ENCODE measurements at regions not wholly inside any gene's neighbourhood (a gene's known extent, or its start where the extent isn't known, plus 50 kb on each side); places are given as distances from the start of the nearest gene placed in this dataset.
A peak's percentile ranks its signal among the peaks of the same experiment; 100 is the strongest.
"Not testable (repeated sequence)": the region's sequence is repeated elsewhere in the genome, so short reads cannot be mapped to it uniquely, and the experiment has no call there.

- Mint-ChIP-seq H3K27me3 (ENCODE audit: unreplicated experiment) (no peaks in the 10 kb centered on the region), H3K27ac (ENCODE audit: unreplicated experiment) (no peak overlapping the region), H3K4me1 (ENCODE audit: unreplicated experiment) (peaks cover 7% of the 10 kb centered on the region), H3K36me3 (ENCODE audit: unreplicated experiment) (no peaks in the 10 kb centered on the region), H3K9me3 (ENCODE audit: unreplicated experiment) (peaks cover 7% of the 10 kb centered on the region), H3K4me3 (ENCODE audit: unreplicated experiment) (no peak overlapping the region)
- no peak for DNase-seq (ENCODE audit: extremely low spot score, unreplicated experiment)
- TF ChIP-seq, protein P1, sequence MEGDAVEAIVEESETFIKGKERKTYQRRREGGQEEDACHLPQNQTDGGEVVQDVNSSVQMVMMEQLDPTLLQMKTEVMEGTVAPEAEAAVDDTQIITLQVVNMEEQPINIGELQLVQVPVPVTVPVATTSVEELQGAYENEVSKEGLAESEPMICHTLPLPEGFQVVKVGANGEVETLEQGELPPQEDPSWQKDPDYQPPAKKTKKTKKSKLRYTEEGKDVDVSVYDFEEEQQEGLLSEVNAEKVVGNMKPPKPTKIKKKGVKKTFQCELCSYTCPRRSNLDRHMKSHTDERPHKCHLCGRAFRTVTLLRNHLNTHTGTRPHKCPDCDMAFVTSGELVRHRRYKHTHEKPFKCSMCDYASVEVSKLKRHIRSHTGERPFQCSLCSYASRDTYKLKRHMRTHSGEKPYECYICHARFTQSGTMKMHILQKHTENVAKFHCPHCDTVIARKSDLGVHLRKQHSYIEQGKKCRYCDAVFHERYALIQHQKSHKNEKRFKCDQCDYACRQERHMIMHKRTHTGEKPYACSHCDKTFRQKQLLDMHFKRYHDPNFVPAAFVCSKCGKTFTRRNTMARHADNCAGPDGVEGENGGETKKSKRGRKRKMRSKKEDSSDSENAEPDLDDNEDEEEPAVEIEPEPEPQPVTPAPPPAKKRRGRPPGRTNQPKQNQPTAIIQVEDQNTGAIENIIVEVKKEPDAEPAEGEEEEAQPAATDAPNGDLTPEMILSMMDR (IDR thresholded peaks at IDR 0.05), result no peak
Measured at GRCh38 chr18:33826151-33826550, 248.1 kb downstream of the ASXL3 start.

DNA sequence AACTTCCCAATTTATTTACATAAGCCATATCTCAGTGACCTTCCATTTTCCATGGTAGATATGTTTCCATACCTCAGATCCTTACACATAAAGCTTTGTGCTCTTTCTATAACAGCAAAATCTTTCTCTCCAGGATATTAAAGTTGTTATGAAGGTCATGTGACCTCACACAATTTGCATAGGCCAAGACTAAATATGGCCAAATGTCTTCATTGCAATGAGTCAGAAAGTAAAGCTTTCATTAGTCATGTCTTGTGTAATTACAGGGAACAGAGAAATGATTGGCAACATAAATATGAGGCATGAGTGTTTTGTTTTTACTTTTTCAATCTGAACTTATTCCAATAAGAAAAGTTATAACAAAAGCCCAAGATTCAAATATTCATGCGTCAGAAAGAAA is 243.5 kb downstream of the ASXL3 start:
- no peaks in the 10 kb centered on the region for H3K27me3 Mint-ChIP-seq (ENCODE audit: unreplicated experiment)
- no peaks in the 10 kb centered on the region for H3K36me3 Mint-ChIP-seq (ENCODE audit: unreplicated experiment)
- H3K27ac Mint-ChIP-seq (ENCODE audit: unreplicated experiment), result peak overlapping the region; percentile 32
- DNase-seq (ENCODE audit: extremely low spot score, unreplicated experiment), result no peak
- peaks cover 4% of the 10 kb centered on the region for H3K9me3 Mint-ChIP-seq (ENCODE audit: unreplicated experiment)
- H3K4me3 Mint-ChIP-seq (ENCODE audit: unreplicated experiment), result no peak overlapping the region
- H3K4me1 Mint-ChIP-seq (ENCODE audit: unreplicated experiment), result peaks cover 19% of the 10 kb centered on the region
- TF ChIP-seq, protein P1 (IDR thresholded peaks at IDR 0.05), result no peak

DNA sequence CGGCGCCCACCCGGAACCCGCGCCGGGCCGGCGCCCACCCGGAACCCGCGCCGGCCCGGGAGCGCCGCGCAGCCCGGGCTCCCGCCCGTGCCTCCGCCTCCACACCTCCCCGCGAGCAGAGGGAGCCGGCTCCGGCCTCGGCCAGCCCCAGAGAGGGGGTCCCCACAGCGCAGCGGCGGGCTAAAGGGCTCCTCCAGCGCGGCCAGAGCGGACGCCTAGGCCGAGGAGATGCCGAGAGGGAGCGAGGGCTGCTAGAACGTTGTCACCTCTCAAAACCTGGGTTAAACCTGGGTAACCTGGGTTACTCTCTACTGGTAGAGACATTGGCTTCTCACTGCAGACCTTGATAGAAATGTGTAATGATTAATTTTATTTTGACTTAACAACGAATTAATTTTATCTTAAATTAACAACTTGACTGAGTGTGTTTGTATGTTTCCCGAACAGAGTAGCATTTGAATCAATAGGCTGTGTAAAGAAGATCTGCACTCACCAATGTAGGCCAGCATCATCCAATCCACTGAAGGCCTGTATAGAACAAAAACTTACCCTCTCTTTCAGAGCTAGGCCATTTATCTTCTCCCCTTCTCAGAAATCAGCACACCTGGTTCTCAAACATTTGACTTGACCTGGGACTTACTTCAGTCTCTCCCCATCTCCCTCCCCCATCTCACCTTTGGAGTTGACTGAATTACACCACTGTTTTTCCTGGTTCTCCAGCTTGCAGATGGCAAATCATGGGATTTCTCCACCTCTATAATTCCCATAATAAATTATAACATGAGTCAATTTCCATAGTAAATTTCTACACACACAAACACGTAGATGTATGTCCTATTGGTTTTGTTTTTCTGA is 242.7 kb downstream of the ASXL3 start:
- peaks cover 4% of the 10 kb centered on the region for H3K9me3 Mint-ChIP-seq (ENCODE audit: unreplicated experiment)
- H3K4me1 Mint-ChIP-seq (ENCODE audit: unreplicated experiment), result peaks cover 19% of the 10 kb centered on the region
- H3K27me3 Mint-ChIP-seq (ENCODE audit: unreplicated experiment), result no peaks in the 10 kb centered on the region
- no peak for DNase-seq (ENCODE audit: extremely low spot score, unreplicated experiment)
- H3K27ac Mint-ChIP-seq (ENCODE audit: unreplicated experiment), result peak overlapping the region; percentile 50
- H3K4me3 Mint-ChIP-seq (ENCODE audit: unreplicated experiment), result peak overlapping the region; percentile 56
- TF ChIP-seq, protein P1 (IDR thresholded peaks at IDR 0.05), result no peak
- no peaks in the 10 kb centered on the region for H3K36me3 Mint-ChIP-seq (ENCODE audit: unreplicated experiment)

DNA sequence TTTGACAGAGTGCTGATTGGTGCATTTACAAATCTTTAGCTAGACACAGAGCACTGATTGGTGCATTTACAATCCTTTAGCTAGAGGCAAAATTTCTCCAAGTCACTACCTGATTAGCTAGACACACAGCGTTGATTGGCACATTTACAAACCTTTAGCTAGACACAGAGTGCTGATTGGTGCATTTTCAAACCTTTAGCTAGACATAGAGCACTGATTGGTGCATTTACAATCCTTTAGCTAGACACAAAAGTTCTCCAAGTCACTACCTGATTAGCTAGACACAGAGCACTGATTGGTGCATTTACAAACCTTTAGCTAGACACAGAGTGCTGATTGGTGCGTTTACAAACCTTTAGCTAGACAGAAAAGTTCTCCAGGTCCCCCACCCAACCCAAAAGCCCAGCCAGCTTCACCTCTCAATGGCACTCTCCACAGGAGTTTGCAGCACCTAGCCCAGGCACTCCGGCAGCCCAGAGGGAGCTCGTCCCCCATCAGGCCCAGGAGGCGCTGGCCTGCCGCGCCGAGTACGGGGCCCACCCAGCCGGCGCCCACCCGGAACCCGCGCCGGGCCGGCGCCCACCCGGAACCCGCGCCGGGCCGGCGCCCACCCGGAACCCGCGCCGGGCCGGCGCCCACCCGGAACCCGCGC is 241.8 kb downstream of the ASXL3 start:
- not testable (repeated sequence) for DNase-seq (ENCODE audit: extremely low spot score, unreplicated experiment); H3K36me3 Mint-ChIP-seq (ENCODE audit: unreplicated experiment); H3K27me3 Mint-ChIP-seq (ENCODE audit: unreplicated experiment); H3K9me3 Mint-ChIP-seq (ENCODE audit: unreplicated experiment)
- Mint-ChIP-seq H3K4me3 (ENCODE audit: unreplicated experiment) (peak overlapping the region; percentile 72), H3K27ac (ENCODE audit: unreplicated experiment) (peak overlapping the region; percentile 57), H3K4me1 (ENCODE audit: unreplicated experiment) (peaks cover 19% of the 10 kb centered on the region)

DNA sequence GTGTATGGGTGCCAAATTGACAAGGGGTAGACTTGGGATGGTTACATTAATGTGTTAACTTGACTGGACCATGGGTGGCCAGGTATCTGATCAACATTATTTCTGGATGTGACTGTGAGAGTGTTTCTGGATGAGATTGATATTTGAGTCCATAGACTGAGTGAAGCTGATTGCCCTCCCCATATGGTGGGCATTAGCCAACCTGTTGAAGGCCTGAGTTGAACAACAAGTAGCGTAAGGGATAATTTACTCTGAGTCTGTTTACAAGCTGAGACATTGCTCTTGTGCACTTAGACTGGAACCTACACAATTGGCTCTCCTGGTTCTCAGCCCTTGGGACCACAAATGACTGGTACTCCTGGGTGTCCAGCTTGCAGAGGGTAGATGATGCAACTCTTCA is 240.1 kb downstream of the ASXL3 start:
- Mint-ChIP-seq H3K9me3 (ENCODE audit: unreplicated experiment) (no peaks in the 10 kb centered on the region), H3K4me1 (ENCODE audit: unreplicated experiment) (peaks cover 19% of the 10 kb centered on the region), H3K4me3 (ENCODE audit: unreplicated experiment) (no peak overlapping the region), H3K27ac (ENCODE audit: unreplicated experiment) (no peak overlapping the region), H3K36me3 (ENCODE audit: unreplicated experiment) (no peaks in the 10 kb centered on the region), H3K27me3 (ENCODE audit: unreplicated experiment) (no peaks in the 10 kb centered on the region)
- TF ChIP-seq, protein P1 (IDR thresholded peaks at IDR 0.05), result no peak
- DNase-seq (ENCODE audit: extremely low spot score, unreplicated experiment), result no peak

All from osteocyte (in vitro differentiated cells).